Neural cell (in vitro differentiated cells): ENCODE measurements at regions not wholly inside any gene's neighbourhood (a gene's known extent, or its start where the extent isn't known, plus 50 kb on each side); places are given as distances from the start of the nearest gene placed in this dataset.

ENCODE experiments used
- POLR2AphosphoS5 ChIP-seq: IDR thresholded peaks from 2 replicates; pipeline ENCODE4 v1.6.1; 2012
- RAD21 ChIP-seq: fragments of 450-650 bp; conservative IDR thresholded peaks from 2 replicates; pipeline ENCODE4 v1.6.1; 2014; ENCODE audit warnings: antibody characterized with exemption, mild to moderate bottlenecking, moderate library complexity
- SMC3 ChIP-seq: fragments of 450-650 bp; conservative IDR thresholded peaks from 2 replicates; pipeline ENCODE4 v1.6.1; 2014; ENCODE audit warnings: antibody characterized with exemption, mild to moderate bottlenecking, moderate library complexity; ENCODE audit not compliant: poor library complexity
- TF ChIP-seq, protein P1 (sequence below): IDR thresholded peaks from 2 replicates; pipeline ENCODE4 v1.6.1; 2012; ENCODE audit warnings: borderline replicate concordance
- TF ChIP-seq, protein P2 (sequence below): fragments of 450-650 bp; IDR thresholded peaks from 2 replicates; pipeline ENCODE4 v1.5.1; 2014; ENCODE audit warnings: antibody characterized with exemption, mild to moderate bottlenecking, moderate library complexity; ENCODE audit not compliant: poor library complexity, severe bottlenecking

DNA sequence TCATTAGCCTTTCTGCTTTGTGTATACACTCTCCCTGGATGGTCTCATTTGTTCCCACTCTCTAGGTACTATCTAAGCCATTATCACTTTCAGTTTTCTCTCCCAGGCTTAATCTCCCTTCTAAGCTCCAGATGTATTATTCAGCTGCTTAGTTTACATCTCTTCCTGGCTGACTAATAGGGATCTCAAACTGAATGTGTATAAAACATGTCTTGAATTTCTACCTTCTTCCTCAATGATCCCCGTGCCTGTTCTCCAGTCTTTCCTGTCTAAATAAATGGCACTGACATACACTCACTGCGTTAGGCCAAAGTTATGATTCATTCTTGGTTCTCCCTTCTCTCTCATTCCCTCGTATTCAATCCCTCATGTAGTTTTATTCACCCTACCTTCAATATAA is 127.3 kb downstream of the NR2F2 start:
- TF ChIP-seq, protein P1, sequence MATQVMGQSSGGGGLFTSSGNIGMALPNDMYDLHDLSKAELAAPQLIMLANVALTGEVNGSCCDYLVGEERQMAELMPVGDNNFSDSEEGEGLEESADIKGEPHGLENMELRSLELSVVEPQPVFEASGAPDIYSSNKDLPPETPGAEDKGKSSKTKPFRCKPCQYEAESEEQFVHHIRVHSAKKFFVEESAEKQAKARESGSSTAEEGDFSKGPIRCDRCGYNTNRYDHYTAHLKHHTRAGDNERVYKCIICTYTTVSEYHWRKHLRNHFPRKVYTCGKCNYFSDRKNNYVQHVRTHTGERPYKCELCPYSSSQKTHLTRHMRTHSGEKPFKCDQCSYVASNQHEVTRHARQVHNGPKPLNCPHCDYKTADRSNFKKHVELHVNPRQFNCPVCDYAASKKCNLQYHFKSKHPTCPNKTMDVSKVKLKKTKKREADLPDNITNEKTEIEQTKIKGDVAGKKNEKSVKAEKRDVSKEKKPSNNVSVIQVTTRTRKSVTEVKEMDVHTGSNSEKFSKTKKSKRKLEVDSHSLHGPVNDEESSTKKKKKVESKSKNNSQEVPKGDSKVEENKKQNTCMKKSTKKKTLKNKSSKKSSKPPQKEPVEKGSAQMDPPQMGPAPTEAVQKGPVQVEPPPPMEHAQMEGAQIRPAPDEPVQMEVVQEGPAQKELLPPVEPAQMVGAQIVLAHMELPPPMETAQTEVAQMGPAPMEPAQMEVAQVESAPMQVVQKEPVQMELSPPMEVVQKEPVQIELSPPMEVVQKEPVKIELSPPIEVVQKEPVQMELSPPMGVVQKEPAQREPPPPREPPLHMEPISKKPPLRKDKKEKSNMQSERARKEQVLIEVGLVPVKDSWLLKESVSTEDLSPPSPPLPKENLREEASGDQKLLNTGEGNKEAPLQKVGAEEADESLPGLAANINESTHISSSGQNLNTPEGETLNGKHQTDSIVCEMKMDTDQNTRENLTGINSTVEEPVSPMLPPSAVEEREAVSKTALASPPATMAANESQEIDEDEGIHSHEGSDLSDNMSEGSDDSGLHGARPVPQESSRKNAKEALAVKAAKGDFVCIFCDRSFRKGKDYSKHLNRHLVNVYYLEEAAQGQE, result no peak
- no peak for TF ChIP-seq SMC3
- TF ChIP-seq POLR2AphosphoS5, result no peak
- TF ChIP-seq, protein P2, sequence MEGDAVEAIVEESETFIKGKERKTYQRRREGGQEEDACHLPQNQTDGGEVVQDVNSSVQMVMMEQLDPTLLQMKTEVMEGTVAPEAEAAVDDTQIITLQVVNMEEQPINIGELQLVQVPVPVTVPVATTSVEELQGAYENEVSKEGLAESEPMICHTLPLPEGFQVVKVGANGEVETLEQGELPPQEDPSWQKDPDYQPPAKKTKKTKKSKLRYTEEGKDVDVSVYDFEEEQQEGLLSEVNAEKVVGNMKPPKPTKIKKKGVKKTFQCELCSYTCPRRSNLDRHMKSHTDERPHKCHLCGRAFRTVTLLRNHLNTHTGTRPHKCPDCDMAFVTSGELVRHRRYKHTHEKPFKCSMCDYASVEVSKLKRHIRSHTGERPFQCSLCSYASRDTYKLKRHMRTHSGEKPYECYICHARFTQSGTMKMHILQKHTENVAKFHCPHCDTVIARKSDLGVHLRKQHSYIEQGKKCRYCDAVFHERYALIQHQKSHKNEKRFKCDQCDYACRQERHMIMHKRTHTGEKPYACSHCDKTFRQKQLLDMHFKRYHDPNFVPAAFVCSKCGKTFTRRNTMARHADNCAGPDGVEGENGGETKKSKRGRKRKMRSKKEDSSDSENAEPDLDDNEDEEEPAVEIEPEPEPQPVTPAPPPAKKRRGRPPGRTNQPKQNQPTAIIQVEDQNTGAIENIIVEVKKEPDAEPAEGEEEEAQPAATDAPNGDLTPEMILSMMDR, result no peak
- TF ChIP-seq RAD21, result no peak
